Stomach (tissue), 4 donors: ENCODE measurements at regions not wholly inside any gene's neighbourhood (a gene's known extent, or its start where the extent isn't known, plus 50 kb on each side); places are given as distances from the start of the nearest gene placed in this dataset.

ENCODE experiments used
- CTCF ChIP-seq, 7 experiments: fragments of 450-650 bp in 4 of 7; fragments of 200-600 bp in 3 of 7; sonication (generic) in 3 of 7; IDR thresholded peaks; one replicate each; pipeline ENCODE4 v1.5.1; 2016 to 2019; ENCODE audit warnings: antibody characterized with exemption in 7 of 7, control low read depth in 2 of 7, mild to moderate bottlenecking in 1 of 7
- EP300 ChIP-seq: sonication (generic); formaldehyde crosslinking; IDR thresholded peaks from one replicate; pipeline ENCODE4 v1.6.1; 2017; ENCODE audit warnings: antibody characterized with exemption

- no peak for TF ChIP-seq CTCF (IDR thresholded peaks at IDR 0.05)
- no peak for TF ChIP-seq EP300
These were observed 167.7 kb downstream of the MZT1 start for GRCh38 chr13:72559716-72560115.
